Ascending aorta (tissue), 2 donors: ENCODE measurements at regions not wholly inside any gene's neighbourhood (a gene's known extent, or its start where the extent isn't known, plus 50 kb on each side); places are given as distances from the start of the nearest gene placed in this dataset.

Source experiments
- DNase-seq, 2 donors: peaks; one replicate each; pipeline ENCODE4 v3.0.0-alpha.2; 2019; ENCODE audit warnings: low spot score in 2 of 2
- H3K27ac ChIP-seq, 2 donors: fragments of 200-600 bp; sonication (generic); one replicate each; pipeline ENCODE4 v1.5.1; 2016 to 2017; ENCODE audit warnings: mild to moderate bottlenecking in 1 of 2
- H3K27me3 ChIP-seq: fragments of 200-600 bp; sonication (generic); one replicate; pipeline ENCODE4 v1.5.1; 2017
- H3K36me3 ChIP-seq, 2 donors: fragments of 200-600 bp; sonication (generic); one replicate each; pipeline ENCODE4 v1.5.1; 2016
- H3K4me1 ChIP-seq, 2 donors: fragments of 200-600 bp; sonication (generic); one replicate each; pipeline ENCODE4 v1.5.1; 2016 to 2017; ENCODE audit warnings: mild to moderate bottlenecking in 1 of 2
- H3K4me3 ChIP-seq, 2 donors: fragments of 200-600 bp; sonication (generic); one replicate each; pipeline ENCODE4 v1.5.1; 2016 to 2017; ENCODE audit warnings: mild to moderate bottlenecking in 1 of 2
- H3K9me3 ChIP-seq, 2 donors: fragments of 200-600 bp; sonication (generic); one replicate each; pipeline ENCODE4 v1.5.1; 2016
- CTCF ChIP-seq, 3 experiments: fragments of 200-600 bp in 2 of 3; fragments of 450-650 bp in 1 of 3; sonication (generic) in 2 of 3; IDR thresholded peaks; one replicate each; pipeline ENCODE4 v1.5.1; 2016 to 2019; ENCODE audit warnings: antibody characterized with exemption in 3 of 3, mild to moderate bottlenecking in 1 of 3, moderate library complexity in 1 of 3
- intact Hi-C: fragments of 100-400 bp; cut with DNase I; formaldehyde crosslinking; loops from one replicate; pipeline ENCODE4 v1.15.1; 2023

GRCh38 chr13:74465271-74465670 lies 331.1 kb upstream of the KLF12 start:
- DNase-seq, result no peak
- Histone ChIP-seq H3K27ac (no peak overlapping the region), H3K27me3 (no peaks in the 10 kb centered on the region), H3K36me3 (no peaks in the 10 kb centered on the region), H3K4me1 (no peaks in the 10 kb centered on the region), H3K9me3 (no peaks in the 10 kb centered on the region), H3K4me3 (no peak overlapping the region)
- intact Hi-C loops, result no loop called here
- TF ChIP-seq CTCF (IDR thresholded peaks at IDR 0.05), result no peak

GRCh38 chr13:74464670-74465069 lies 330.5 kb upstream of the KLF12 start:
- no peak for TF ChIP-seq CTCF (IDR thresholded peaks at IDR 0.05)
- intact Hi-C loops, result no loop called here
- Histone ChIP-seq H3K4me3 (no peak overlapping the region), H3K4me1 (no peaks in the 10 kb centered on the region), H3K27ac (no peak overlapping the region), H3K9me3 (no peaks in the 10 kb centered on the region), H3K36me3 (no peaks in the 10 kb centered on the region), H3K27me3 (no peaks in the 10 kb centered on the region)
- DNase-seq, result no peak

GRCh38 chr13:74461011-74461410 lies 326.8 kb upstream of the KLF12 start:
- intact Hi-C loops, result no loop called here
- Histone ChIP-seq H3K27me3 (no peaks in the 10 kb centered on the region), H3K4me1 (no peaks in the 10 kb centered on the region), H3K36me3 (no peaks in the 10 kb centered on the region), H3K9me3 (no peaks in the 10 kb centered on the region), H3K27ac (no peak overlapping the region), H3K4me3 (no peak overlapping the region)
- no peak for TF ChIP-seq CTCF (IDR thresholded peaks at IDR 0.05)
- DNase-seq, result no peak

GRCh38 chr13:74452881-74453280 lies 318.7 kb upstream of the KLF12 start:
- H3K4me1 ChIP-seq, result no peaks in the 10 kb centered on the region
- H3K36me3 ChIP-seq, result no peaks in the 10 kb centered on the region
- no peaks in the 10 kb centered on the region for H3K27me3 ChIP-seq
- no peak overlapping the region for H3K27ac ChIP-seq
- no peak for TF ChIP-seq CTCF (IDR thresholded peaks at IDR 0.05)
- no peak for DNase-seq
- H3K9me3 ChIP-seq, result peaks cover 0 to 14% of the 10 kb centered on the region in 2 donors
- intact Hi-C loops, result no loop called here
- H3K4me3 ChIP-seq, result no peak overlapping the region

- TF ChIP-seq CTCF (IDR thresholded peaks at IDR 0.05), result no peak
- H3K9me3 ChIP-seq, result peaks cover 0 to 14% of the 10 kb centered on the region in 2 donors
- no peaks in the 10 kb centered on the region for H3K36me3 ChIP-seq
These were observed 318.0 kb upstream of the KLF12 start for GRCh38 chr13:74452176-74452575.

GRCh38 chr13:74450964-74451363 lies 316.8 kb upstream of the KLF12 start:
- Histone ChIP-seq H3K36me3 (no peaks in the 10 kb centered on the region), H3K4me1 (no peaks in the 10 kb centered on the region), H3K27me3 (no peaks in the 10 kb centered on the region), H3K9me3 (peaks cover 0 to 14% of the 10 kb centered on the region in 2 donors), H3K4me3 (no peak overlapping the region), H3K27ac (no peak overlapping the region)
- no peak for TF ChIP-seq CTCF (IDR thresholded peaks at IDR 0.05)
- DNase-seq, result no peak
- intact Hi-C loops, result no loop called here

More at GRCh38 chr13:74452176-74452575, 318.0 kb upstream of the KLF12 start:
- Histone ChIP-seq H3K4me3 (no peak overlapping the region), H3K27me3 (no peaks in the 10 kb centered on the region), H3K4me1 (no peaks in the 10 kb centered on the region), H3K27ac (no peak overlapping the region)
- intact Hi-C loops, result no loop called here
- DNase-seq, result no peak
